NCI-H2107 treated with DMSO at 0.1 percent for 48 hours (cell line): ENCODE measurements at regions not wholly inside any gene's neighbourhood (a gene's known extent, or its start where the extent isn't known, plus 50 kb on each side); places are given as distances from the start of the nearest gene placed in this dataset.
"Not testable (repeated sequence)": the region's sequence is repeated elsewhere in the genome, so short reads cannot be mapped to it uniquely, and the experiment has no call there.

Source experiments
- DNase-seq: peaks from one replicate; lab custom pipeline; 2025; ENCODE audit not compliant: unreplicated experiment; lab: John Stamatoyannopoulos, UW

GRCh38 chr13:37510441-37510840, 88.1 kb downstream of the POSTN start:
- DNase-seq, result no peak

GRCh38 chr13:37505531-37505930, 93.0 kb downstream of the POSTN start:
- DNase-seq, result no peak

- DNase-seq, result no peak
These were observed 94.3 kb downstream of the POSTN start for GRCh38 chr13:37504251-37504650.

- DNase-seq, result no peak
These were observed 95.3 kb downstream of the POSTN start for GRCh38 chr13:37503287-37503686.

- DNase-seq, result not testable (repeated sequence)
These were observed 96.1 kb downstream of the POSTN start for GRCh38 chr13:37502303-37502993.

GRCh38 chr13:37501187-37501586, 97.4 kb downstream of the POSTN start:
- no peak for DNase-seq

GRCh38 chr13:37495046-37495445, 103.5 kb downstream of the POSTN start:
- peak; percentile 15 for DNase-seq

GRCh38 chr13:37493775-37494174, 104.8 kb downstream of the POSTN start:
- no peak for DNase-seq

GRCh38 chr13:37492741-37493514, 105.6 kb downstream of the POSTN start:
- DNase-seq, result no peak

GRCh38 chr13:37492075-37492474, 106.5 kb downstream of the POSTN start:
- no peak for DNase-seq

GRCh38 chr13:37491661-37492060, 106.9 kb downstream of the POSTN start:
- no peak for DNase-seq

- no peak for DNase-seq
These were observed 108.3 kb downstream of the POSTN start for GRCh38 chr13:37490176-37490779.

GRCh38 chr13:37488726-37489125, 109.8 kb downstream of the POSTN start:
- no peak for DNase-seq

GRCh38 chr13:37486171-37486681, 112.3 kb downstream of the POSTN start:
- no peak for DNase-seq

- no peak for DNase-seq
These were observed 112.8 kb downstream of the POSTN start for GRCh38 chr13:37485756-37486155.

GRCh38 chr13:37484056-37484455, 114.5 kb downstream of the POSTN start:
- DNase-seq, result no peak

GRCh38 chr13:37482331-37482730, 116.2 kb downstream of the POSTN start:
- no peak for DNase-seq

- DNase-seq, result no peak
These were observed 116.7 kb downstream of the POSTN start for GRCh38 chr13:37481885-37482227.

- DNase-seq, result no peak
These were observed 117.3 kb downstream of the POSTN start for GRCh38 chr13:37481011-37481884.

GRCh38 chr13:37479916-37480315, 118.7 kb downstream of the POSTN start:
- no peak for DNase-seq

- DNase-seq, result no peak
These were observed 121.7 kb downstream of the POSTN start for GRCh38 chr13:37476874-37477273.
